SK-N-SH treated with all-trans-retinoic acid at 6 μM for 48 hours (cell line): ENCODE measurements at regions not wholly inside any gene's neighbourhood (a gene's known extent, or its start where the extent isn't known, plus 50 kb on each side); places are given as distances from the start of the nearest gene placed in this dataset.

Source experiments
- ARNTL ChIP-seq: fragments of 450-650 bp; formaldehyde crosslinking; IDR thresholded peaks from 2 replicates; pipeline ENCODE4 v1.5.0; 2020; ENCODE audit warnings: low read depth, mild to moderate bottlenecking, moderate library complexity, borderline replicate concordance
- BACH2 ChIP-seq: fragments of 250-450 bp; sonication (Bioruptor Pico); IDR thresholded peaks from 2 replicates; pipeline ENCODE4 v1.9.0; 2021; ENCODE audit warnings: mild to moderate bottlenecking, borderline replicate concordance
- CREB5 ChIP-seq: fragments of 250-450 bp; sonication (Bioruptor Pico); IDR thresholded peaks from 2 replicates; pipeline ENCODE4 v1.5.1; 2020; ENCODE audit warnings: low read depth, mild to moderate bottlenecking, moderate library complexity
- CSDC2 ChIP-seq: fragments of 250-450 bp; sonication (Bioruptor Pico); IDR thresholded peaks from 2 replicates; pipeline ENCODE4 v1.5.0; 2020; ENCODE audit warnings: mild to moderate bottlenecking, moderate library complexity
- GLIS3 ChIP-seq: fragments of 250-450 bp; sonication (Bioruptor Pico); IDR thresholded peaks from 2 replicates; pipeline ENCODE4 v1.5.0; 2020; ENCODE audit warnings: mild to moderate bottlenecking, moderate library complexity
- OSR1 ChIP-seq: fragments of 250-450 bp; sonication (Bioruptor Pico); IDR thresholded peaks from 2 replicates; pipeline ENCODE4 v1.8.0; 2022; ENCODE audit warnings: moderate library complexity, mild to moderate bottlenecking, inconsistent platforms
- PATZ1 ChIP-seq: fragments of 250-450 bp; sonication (Bioruptor Pico); IDR thresholded peaks from 2 replicates; pipeline ENCODE4 v1.8.0; 2020; ENCODE audit warnings: mild to moderate bottlenecking, moderate library complexity, borderline replicate concordance
- RARB ChIP-seq: fragments of 250-450 bp; sonication (Bioruptor Pico); IDR thresholded peaks from 2 replicates; pipeline ENCODE4 v1.8.0; 2021; ENCODE audit warnings: mild to moderate bottlenecking, moderate library complexity
- ZC3H10 ChIP-seq: fragments of 250-450 bp; sonication (Bioruptor Pico); IDR thresholded peaks from 2 replicates; pipeline ENCODE4 v1.5.1; 2021; ENCODE audit warnings: mild to moderate bottlenecking, moderate library complexity
- ZNF565 ChIP-seq: fragments of 450-650 bp; formaldehyde crosslinking; conservative IDR thresholded peaks from 2 replicates; pipeline ENCODE4 v1.5.0; 2020; ENCODE audit warnings: low read depth, mild to moderate bottlenecking, moderate library complexity
- ZNF70 ChIP-seq: fragments of 450-650 bp; formaldehyde crosslinking; IDR thresholded peaks from 2 replicates; pipeline ENCODE4 v1.5.0; 2020; ENCODE audit warnings: mild to moderate bottlenecking, moderate library complexity
- ZNF8 ChIP-seq: fragments of 450-650 bp; formaldehyde crosslinking; IDR thresholded peaks from 2 replicates; pipeline ENCODE4 v1.5.0; 2020; ENCODE audit warnings: mild to moderate bottlenecking, moderate library complexity

GRCh38 chr5:116370886-116371285 lies 203.7 kb downstream of the SEMA6A start:
- TF ChIP-seq PATZ1 (CRISPR knock-in tag) (no peak), OSR1 (no peak), ZC3H10 (CRISPR knock-in tag) (no peak), CREB5 (CRISPR knock-in tag) (no peak), CSDC2 (CRISPR knock-in tag) (no peak), RARB (CRISPR knock-in tag) (no peak), ZNF8 (CRISPR knock-in tag) (no peak), ARNTL (CRISPR knock-in tag) (no peak), BACH2 (CRISPR knock-in tag) (no peak), GLIS3 (CRISPR knock-in tag) (no peak), ZNF565 (CRISPR knock-in tag) (no peak), ZNF70 (no peak)
